SK-N-SH treated with all-trans-retinoic acid at 6 μM for 48 hours (cell line): ENCODE measurements at regions not wholly inside any gene's neighbourhood (a gene's known extent, or its start where the extent isn't known, plus 50 kb on each side); places are given as distances from the start of the nearest gene placed in this dataset.

ENCODE experiments used
- ATAC-seq: fragments of 200-7000 bp; cut with Tn5 transposase; 3 replicates; pipeline ENCODE4 v1.9.1; 2020; ENCODE audit warnings: mild to moderate bottlenecking, moderate library complexity
- ARNTL ChIP-seq: fragments of 450-650 bp; formaldehyde crosslinking; IDR thresholded peaks from 2 replicates; pipeline ENCODE4 v1.5.0; 2020; ENCODE audit warnings: low read depth, mild to moderate bottlenecking, moderate library complexity, borderline replicate concordance
- BACH2 ChIP-seq: fragments of 250-450 bp; sonication (Bioruptor Pico); IDR thresholded peaks from 2 replicates; pipeline ENCODE4 v1.9.0; 2021; ENCODE audit warnings: mild to moderate bottlenecking, borderline replicate concordance
- CREB5 ChIP-seq: fragments of 250-450 bp; sonication (Bioruptor Pico); IDR thresholded peaks from 2 replicates; pipeline ENCODE4 v1.5.1; 2020; ENCODE audit warnings: low read depth, mild to moderate bottlenecking, moderate library complexity
- CSDC2 ChIP-seq: fragments of 250-450 bp; sonication (Bioruptor Pico); IDR thresholded peaks from 2 replicates; pipeline ENCODE4 v1.5.0; 2020; ENCODE audit warnings: mild to moderate bottlenecking, moderate library complexity
- ESRRG ChIP-seq: fragments of 250-450 bp; sonication (Bioruptor Pico); IDR thresholded peaks from 2 replicates; pipeline ENCODE4 v1.6.1; 2021; ENCODE audit warnings: mild to moderate bottlenecking
- GLIS3 ChIP-seq: fragments of 250-450 bp; sonication (Bioruptor Pico); IDR thresholded peaks from 2 replicates; pipeline ENCODE4 v1.5.0; 2020; ENCODE audit warnings: mild to moderate bottlenecking, moderate library complexity
- ISL1 ChIP-seq: fragments of 250-450 bp; sonication (Bioruptor Pico); IDR thresholded peaks from 2 replicates; pipeline ENCODE4 v2.1.2; 2022; ENCODE audit warnings: mild to moderate bottlenecking, moderate library complexity
- OSR1 ChIP-seq: fragments of 250-450 bp; sonication (Bioruptor Pico); IDR thresholded peaks from 2 replicates; pipeline ENCODE4 v1.8.0; 2022; ENCODE audit warnings: moderate library complexity, mild to moderate bottlenecking, inconsistent platforms
- PATZ1 ChIP-seq: fragments of 250-450 bp; sonication (Bioruptor Pico); IDR thresholded peaks from 2 replicates; pipeline ENCODE4 v1.8.0; 2020; ENCODE audit warnings: mild to moderate bottlenecking, moderate library complexity, borderline replicate concordance
- POU6F1 ChIP-seq: fragments of 250-450 bp; sonication (Bioruptor Pico); IDR thresholded peaks from 2 replicates; pipeline ENCODE4 v1.8.0; 2021; ENCODE audit warnings: low read depth, mild to moderate bottlenecking, moderate library complexity, borderline replicate concordance
- PPARA ChIP-seq: fragments of 250-450 bp; sonication (Bioruptor Pico); IDR thresholded peaks from 2 replicates; pipeline ENCODE4 v1.5.0; 2020; ENCODE audit warnings: mild to moderate bottlenecking, borderline replicate concordance
- RARB ChIP-seq: fragments of 250-450 bp; sonication (Bioruptor Pico); IDR thresholded peaks from 2 replicates; pipeline ENCODE4 v1.8.0; 2021; ENCODE audit warnings: mild to moderate bottlenecking, moderate library complexity
- SNAI2 ChIP-seq: fragments of 250-450 bp; sonication (Bioruptor Pico); IDR thresholded peaks from 2 replicates; pipeline ENCODE4 v1.5.0; 2020; ENCODE audit warnings: mild to moderate bottlenecking, moderate library complexity
- TCF4 ChIP-seq: fragments of 250-450 bp; sonication (Bioruptor Pico); IDR thresholded peaks from 2 replicates; pipeline ENCODE4 v1.8.0; 2021; ENCODE audit warnings: mild to moderate bottlenecking, moderate library complexity, borderline replicate concordance
- TOX ChIP-seq: fragments of 250-450 bp; sonication (Bioruptor Pico); IDR thresholded peaks from 2 replicates; pipeline ENCODE4 v1.8.0; 2021; ENCODE audit warnings: mild to moderate bottlenecking, moderate library complexity, borderline replicate concordance
- TSHZ2 ChIP-seq: fragments of 250-450 bp; sonication (Bioruptor Pico); IDR thresholded peaks from 2 replicates; pipeline ENCODE4 v1.5.0; 2020; ENCODE audit warnings: mild to moderate bottlenecking, moderate library complexity
- ZC3H10 ChIP-seq: fragments of 250-450 bp; sonication (Bioruptor Pico); IDR thresholded peaks from 2 replicates; pipeline ENCODE4 v1.5.1; 2021; ENCODE audit warnings: mild to moderate bottlenecking, moderate library complexity
- ZFP3 ChIP-seq: fragments of 250-450 bp; sonication (Bioruptor Pico); IDR thresholded peaks from 2 replicates; pipeline ENCODE4 v1.5.0; 2020; ENCODE audit warnings: mild to moderate bottlenecking, moderate library complexity
- ZFP30 ChIP-seq: fragments of 450-650 bp; formaldehyde crosslinking; IDR thresholded peaks from 2 replicates; pipeline ENCODE4 v1.5.0; 2022; ENCODE audit warnings: mild to moderate bottlenecking, moderate library complexity
- ZNF565 ChIP-seq: fragments of 450-650 bp; formaldehyde crosslinking; conservative IDR thresholded peaks from 2 replicates; pipeline ENCODE4 v1.5.0; 2020; ENCODE audit warnings: low read depth, mild to moderate bottlenecking, moderate library complexity
- ZNF70 ChIP-seq: fragments of 450-650 bp; formaldehyde crosslinking; IDR thresholded peaks from 2 replicates; pipeline ENCODE4 v1.5.0; 2020; ENCODE audit warnings: mild to moderate bottlenecking, moderate library complexity
- ZNF8 ChIP-seq: fragments of 450-650 bp; formaldehyde crosslinking; IDR thresholded peaks from 2 replicates; pipeline ENCODE4 v1.5.0; 2020; ENCODE audit warnings: mild to moderate bottlenecking, moderate library complexity

- TF ChIP-seq SNAI2, result no peak
- no peak for TF ChIP-seq POU6F1 (CRISPR knock-in tag)
- TF ChIP-seq CREB5, result no peak
- no peak for TF ChIP-seq TOX
- TF ChIP-seq OSR1 (CRISPR knock-in tag), result no peak
- TF ChIP-seq ESRRG (CRISPR knock-in tag), result no peak
- TF ChIP-seq PPARA, result no peak
- no peak for TF ChIP-seq ARNTL
- no peak for TF ChIP-seq ISL1 (CRISPR knock-in tag)
- no peak for TF ChIP-seq TCF4 (CRISPR knock-in tag)
- no peak for TF ChIP-seq ZNF70
- TF ChIP-seq ZFP30, result no peak
- no peak for TF ChIP-seq CSDC2
- TF ChIP-seq RARB, result no peak
- no peak for TF ChIP-seq PATZ1 (CRISPR knock-in tag)
- no peak for TF ChIP-seq ZC3H10 (CRISPR knock-in tag)
- TF ChIP-seq, all 23 proteins: peak for 0
- peak; percentile 79 for ATAC-seq
These were observed 132.7 kb upstream of the MAP1B start for GRCh38 chr5:71974622-71975021.

GRCh38 chr5:71976449-71976848, 130.8 kb upstream of the MAP1B start:
- no peak for TF ChIP-seq ZC3H10 (CRISPR knock-in tag)
- TF ChIP-seq SNAI2, result no peak
- TF ChIP-seq PPARA, result no peak
- TF ChIP-seq GLIS3 (CRISPR knock-in tag), result no peak
- TF ChIP-seq PATZ1 (CRISPR knock-in tag), result no peak
- TF ChIP-seq CREB5, result no peak
- no peak for TF ChIP-seq OSR1 (CRISPR knock-in tag)
- TF ChIP-seq TOX, result no peak
- TF ChIP-seq ESRRG (CRISPR knock-in tag), result no peak
- no peak for TF ChIP-seq ISL1 (CRISPR knock-in tag)
- TF ChIP-seq ZFP30, result no peak
- no peak for TF ChIP-seq ZNF70
- TF ChIP-seq RARB, result no peak
- TF ChIP-seq ZNF8, result no peak
- TF ChIP-seq TCF4 (CRISPR knock-in tag), result no peak
- TF ChIP-seq POU6F1 (CRISPR knock-in tag), result no peak
- no peak for TF ChIP-seq ZNF565
- TF ChIP-seq BACH2 (CRISPR knock-in tag), result no peak
- TF ChIP-seq TSHZ2, result no peak
- TF ChIP-seq ZFP3 (CRISPR knock-in tag), result no peak
- TF ChIP-seq, all 23 proteins: peak for 0
- no peak for ATAC-seq
